GM13976 (cell line): ENCODE measurements at regions not wholly inside any gene's neighbourhood (a gene's known extent, or its start where the extent isn't known, plus 50 kb on each side); places are given as distances from the start of the nearest gene placed in this dataset.

Experiments used
- DNase-seq: peaks from one replicate; pipeline ENCODE4 v3.0.0; 2012; ENCODE audit warnings: low spot score
- in situ Hi-C: fragments of 300-500 bp; cut with MboI; formaldehyde crosslinking; loops from one replicate; pipeline ENCODE4 v1.12.0; 2022; ENCODE audit warnings: low sequenced_read_pairs, mixed read lengths, inconsistent platforms; ENCODE audit not compliant: unreplicated experiment
- TF ChIP-seq, protein P1 (sequence below): IDR thresholded peaks from 2 replicates; pipeline ENCODE4 v1.5.1; 2012; ENCODE audit warnings: borderline replicate concordance, mild to moderate bottlenecking; ENCODE audit not compliant: insufficient read depth; ENCODE audit errors: extremely low read depth, missing control alignments, control extremely low read depth

GRCh38 chr12:27875677-27876076 is 95.6 kb upstream of the MANSC4 start:
- TF ChIP-seq, protein P1, sequence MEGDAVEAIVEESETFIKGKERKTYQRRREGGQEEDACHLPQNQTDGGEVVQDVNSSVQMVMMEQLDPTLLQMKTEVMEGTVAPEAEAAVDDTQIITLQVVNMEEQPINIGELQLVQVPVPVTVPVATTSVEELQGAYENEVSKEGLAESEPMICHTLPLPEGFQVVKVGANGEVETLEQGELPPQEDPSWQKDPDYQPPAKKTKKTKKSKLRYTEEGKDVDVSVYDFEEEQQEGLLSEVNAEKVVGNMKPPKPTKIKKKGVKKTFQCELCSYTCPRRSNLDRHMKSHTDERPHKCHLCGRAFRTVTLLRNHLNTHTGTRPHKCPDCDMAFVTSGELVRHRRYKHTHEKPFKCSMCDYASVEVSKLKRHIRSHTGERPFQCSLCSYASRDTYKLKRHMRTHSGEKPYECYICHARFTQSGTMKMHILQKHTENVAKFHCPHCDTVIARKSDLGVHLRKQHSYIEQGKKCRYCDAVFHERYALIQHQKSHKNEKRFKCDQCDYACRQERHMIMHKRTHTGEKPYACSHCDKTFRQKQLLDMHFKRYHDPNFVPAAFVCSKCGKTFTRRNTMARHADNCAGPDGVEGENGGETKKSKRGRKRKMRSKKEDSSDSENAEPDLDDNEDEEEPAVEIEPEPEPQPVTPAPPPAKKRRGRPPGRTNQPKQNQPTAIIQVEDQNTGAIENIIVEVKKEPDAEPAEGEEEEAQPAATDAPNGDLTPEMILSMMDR, result no peak
- no peak for DNase-seq
- in situ Hi-C loops, result no loop called here

GRCh38 chr12:27873010-27873409 is 93.0 kb upstream of the MANSC4 start:
- no peak for DNase-seq
- in situ Hi-C loops, result no loop called here
- TF ChIP-seq, protein P1, result no peak

DNA sequence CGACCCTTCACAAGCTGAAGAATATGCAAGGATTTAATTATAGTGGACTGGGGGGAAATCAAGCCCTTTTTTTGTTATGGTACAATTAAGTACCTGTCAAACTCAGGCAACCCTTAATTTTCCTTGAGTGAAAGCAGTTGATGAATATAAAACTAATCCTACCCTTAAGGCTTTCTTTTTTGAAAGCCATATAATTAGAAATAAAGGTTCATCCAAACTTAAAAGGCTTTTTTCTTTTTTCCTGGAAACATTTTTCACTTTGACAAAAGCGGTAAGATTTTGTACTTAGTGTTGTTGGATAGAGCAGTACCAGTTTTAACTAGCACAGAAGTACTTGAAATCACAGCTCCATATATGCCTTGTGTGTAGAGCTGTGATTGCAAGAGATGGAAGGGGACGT is 91.9 kb upstream of the MANSC4 start:
- DNase-seq, result no peak
- TF ChIP-seq, protein P1, result no peak
- in situ Hi-C loops, result no loop called here

- no peak for DNase-seq
- TF ChIP-seq, protein P1, result no peak
- in situ Hi-C loops, result no loop called here
These were observed 90.9 kb upstream of the MANSC4 start for GRCh38 chr12:27870939-27871338.

DNA sequence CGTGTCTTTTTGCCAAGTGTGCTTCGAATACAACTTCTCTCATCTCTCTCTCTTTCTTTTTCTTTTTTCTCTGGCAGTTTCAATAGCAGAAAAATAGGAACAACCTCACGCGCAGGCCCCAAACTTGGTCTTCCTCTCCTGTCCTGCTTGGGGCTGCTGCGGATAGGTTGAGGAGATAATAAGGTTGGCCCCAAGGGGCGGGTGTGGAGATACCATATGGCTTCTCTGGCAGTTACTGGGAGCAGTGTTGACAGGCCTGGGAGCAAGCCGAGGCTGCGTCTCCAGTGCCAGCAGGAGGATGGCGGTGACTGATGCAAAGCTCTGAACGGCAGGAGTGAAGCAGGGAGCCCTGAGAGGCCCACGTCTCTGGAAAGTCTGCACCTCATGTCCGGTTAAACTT is 89.5 kb upstream of the MANSC4 start:
- TF ChIP-seq, protein P1, result no peak
- no peak for DNase-seq
- in situ Hi-C loops, result no loop called here

- in situ Hi-C loops, result no loop called here
- TF ChIP-seq, protein P1, result no peak
- DNase-seq, result no peak
These were observed 88.1 kb upstream of the MANSC4 start for GRCh38 chr12:27868139-27868538.
